Osteoblast (primary cell): ENCODE measurements at regions not wholly inside any gene's neighbourhood (a gene's known extent, or its start where the extent isn't known, plus 50 kb on each side); places are given as distances from the start of the nearest gene placed in this dataset.

Experiments used
- DNase-seq: peaks from one replicate; pipeline ENCODE4 v3.0.0; 2011; ENCODE audit warnings: low spot score, mixed read lengths; ENCODE audit not compliant: insufficient read length; ENCODE audit errors: missing footprints
- H2AFZ ChIP-seq: 2 replicates; pipeline ENCODE4 v1.6.0; 2011; ENCODE audit warnings: mild to moderate bottlenecking, low read length
- H3K27ac ChIP-seq: 2 replicates; pipeline ENCODE4 v1.5.1; 2011; ENCODE audit warnings: mild to moderate bottlenecking, low read depth, low read length, moderate library complexity
- H3K27me3 ChIP-seq: 2 replicates; pipeline ENCODE4 v1.6.0; 2012; ENCODE audit warnings: mild to moderate bottlenecking, control low read depth, inconsistent platforms, low read length, moderate library complexity; ENCODE audit not compliant: insufficient read depth
- H3K36me3 ChIP-seq: 2 replicates; pipeline ENCODE4 v1.5.1; 2011; ENCODE audit warnings: mild to moderate bottlenecking, low read length, control low read depth, moderate library complexity; ENCODE audit not compliant: insufficient read depth
- H3K4me1 ChIP-seq: 2 replicates; pipeline ENCODE4 v1.5.1; 2011; ENCODE audit warnings: mild to moderate bottlenecking, low read length, control low read depth, moderate library complexity; ENCODE audit not compliant: insufficient read depth
- H3K4me2 ChIP-seq: 2 replicates; pipeline ENCODE4 v1.6.0; 2011; ENCODE audit warnings: mild to moderate bottlenecking, low read length; ENCODE audit not compliant: insufficient read depth
- H3K4me3 ChIP-seq: fragments of 200-600 bp; sonication (generic); 3 replicates; pipeline ENCODE4 v1.5.1; 2012; ENCODE audit warnings: mild to moderate bottlenecking, low read length, inconsistent platforms; ENCODE audit not compliant: insufficient read depth
- H3K79me2 ChIP-seq: 2 replicates; pipeline ENCODE4 v1.6.0; 2012; ENCODE audit warnings: mild to moderate bottlenecking, low read length, control low read depth, inconsistent platforms; ENCODE audit not compliant: insufficient read depth
- H3K9me3 ChIP-seq: 2 replicates; pipeline ENCODE4 v1.5.1; 2011; ENCODE audit warnings: low read depth, low read length, control low read depth
- H4K20me1 ChIP-seq: 2 replicates; pipeline ENCODE4 v1.6.0; 2012; ENCODE audit warnings: mild to moderate bottlenecking, low read length, control low read depth; ENCODE audit not compliant: insufficient read depth
- CTCF ChIP-seq: IDR thresholded peaks from 2 replicates; pipeline ENCODE4 v1.5.1; 2011; ENCODE audit warnings: mild to moderate bottlenecking, low read depth, low read length, moderate library complexity; ENCODE audit errors: extremely low read depth

- TF ChIP-seq CTCF, result no peak
- H4K20me1 ChIP-seq, result no peaks in the 10 kb centered on the region
- H3K4me3 ChIP-seq, result no peak overlapping the region
- no peaks in the 10 kb centered on the region for H3K79me2 ChIP-seq
- H2AFZ ChIP-seq, result no peak overlapping the region
- H3K27ac ChIP-seq, result no peak overlapping the region
- no peaks in the 10 kb centered on the region for H3K27me3 ChIP-seq
- H3K9me3 ChIP-seq, result peaks cover 2% of the 10 kb centered on the region
- no peak overlapping the region for H3K4me2 ChIP-seq
- DNase-seq, result no peak
- no peaks in the 10 kb centered on the region for H3K4me1 ChIP-seq
- H3K36me3 ChIP-seq, result no peaks in the 10 kb centered on the region
Observed at GRCh38 chr5:23396346-23396745, 111.1 kb upstream of the PRDM9 start.

GRCh38 chr5:23389291-23390101 lies 117.9 kb upstream of the PRDM9 start:
- H3K36me3 ChIP-seq, result no peaks in the 10 kb centered on the region
- H3K4me1 ChIP-seq, result no peaks in the 10 kb centered on the region
- no peak overlapping the region for H3K4me2 ChIP-seq
- no peak for TF ChIP-seq CTCF
- H3K4me3 ChIP-seq, result no peak overlapping the region
- no peak overlapping the region for H3K27ac ChIP-seq
- DNase-seq, result no peak
- H3K9me3 ChIP-seq, result peaks cover 2% of the 10 kb centered on the region
- H3K79me2 ChIP-seq, result no peaks in the 10 kb centered on the region
- no peaks in the 10 kb centered on the region for H3K27me3 ChIP-seq
- no peaks in the 10 kb centered on the region for H4K20me1 ChIP-seq
- no peak overlapping the region for H2AFZ ChIP-seq

- H3K27me3 ChIP-seq, result no peaks in the 10 kb centered on the region
- no peaks in the 10 kb centered on the region for H3K36me3 ChIP-seq
- no peaks in the 10 kb centered on the region for H4K20me1 ChIP-seq
- H3K27ac ChIP-seq, result no peak overlapping the region
- H3K4me1 ChIP-seq, result no peaks in the 10 kb centered on the region
- H2AFZ ChIP-seq, result no peak overlapping the region
- TF ChIP-seq CTCF, result no peak
- DNase-seq, result no peak
- no peaks in the 10 kb centered on the region for H3K9me3 ChIP-seq
- H3K79me2 ChIP-seq, result no peaks in the 10 kb centered on the region
- H3K4me2 ChIP-seq, result no peak overlapping the region
- H3K4me3 ChIP-seq, result no peak overlapping the region
Observed at GRCh38 chr5:23385036-23385435, 122.4 kb upstream of the PRDM9 start.

GRCh38 chr5:23372177-23372576 lies 135.2 kb upstream of the PRDM9 start:
- TF ChIP-seq CTCF, result no peak
- no peaks in the 10 kb centered on the region for H4K20me1 ChIP-seq
- H3K27ac ChIP-seq, result no peak overlapping the region
- no peaks in the 10 kb centered on the region for H3K4me1 ChIP-seq
- H3K9me3 ChIP-seq, result no peaks in the 10 kb centered on the region
- no peaks in the 10 kb centered on the region for H3K79me2 ChIP-seq
- no peaks in the 10 kb centered on the region for H3K36me3 ChIP-seq
- no peak overlapping the region for H3K4me3 ChIP-seq
- DNase-seq, result no peak
- no peaks in the 10 kb centered on the region for H3K27me3 ChIP-seq
- no peak overlapping the region for H3K4me2 ChIP-seq
- H2AFZ ChIP-seq, result no peak overlapping the region
